ENCODE measurements at regions not wholly inside any gene's neighbourhood (a gene's known extent, or its start where the extent isn't known, plus 50 kb on each side); places are given as distances from the start of the nearest gene placed in this dataset.

DNA sequence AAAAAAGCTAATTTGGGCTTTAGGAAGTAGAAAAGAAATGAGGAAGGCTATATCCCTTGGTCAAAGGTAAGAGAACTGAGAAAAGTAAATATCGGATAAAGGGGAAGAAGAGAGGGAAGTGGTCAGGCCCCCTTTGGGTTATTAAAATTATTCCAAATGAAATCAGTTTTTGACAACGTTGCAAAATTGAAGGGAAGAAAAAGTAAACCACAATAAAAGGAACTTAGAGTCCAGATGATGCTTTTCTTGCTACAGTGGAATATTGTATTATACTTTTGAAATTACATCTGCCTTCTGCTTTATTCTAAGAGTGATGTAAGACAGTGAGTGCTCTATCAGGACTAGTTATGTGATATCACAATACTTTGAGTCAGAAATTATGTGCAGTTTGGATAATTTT is 59.4 kb upstream of the RBPJ start:
- TF ChIP-seq TCF4 (CRISPR knock-in tag; IDR thresholded peaks at IDR 0.05; ENCODE audit: borderline replicate concordance) (no peak), ZFP3 (CRISPR knock-in tag; IDR thresholded peaks at IDR 0.05) (no peak), CSDC2 (CRISPR knock-in tag; IDR thresholded peaks at IDR 0.05) (no peak), ARNTL (CRISPR knock-in tag; IDR thresholded peaks at IDR 0.05; ENCODE audit: borderline replicate concordance, low read depth) (no peak), ZC3H10 (CRISPR knock-in tag; IDR thresholded peaks at IDR 0.05) (no peak), SNAI2 (CRISPR knock-in tag; IDR thresholded peaks at IDR 0.05) (no peak), ESRRG (CRISPR knock-in tag; IDR thresholded peaks at IDR 0.05) (no peak), PPARA (CRISPR knock-in tag; IDR thresholded peaks at IDR 0.05; ENCODE audit: borderline replicate concordance) (no peak), OSR1 (CRISPR knock-in tag; IDR thresholded peaks at IDR 0.05) (no peak), RARB (CRISPR knock-in tag; IDR thresholded peaks at IDR 0.05) (no peak)
- TF ChIP-seq, protein P1, sequence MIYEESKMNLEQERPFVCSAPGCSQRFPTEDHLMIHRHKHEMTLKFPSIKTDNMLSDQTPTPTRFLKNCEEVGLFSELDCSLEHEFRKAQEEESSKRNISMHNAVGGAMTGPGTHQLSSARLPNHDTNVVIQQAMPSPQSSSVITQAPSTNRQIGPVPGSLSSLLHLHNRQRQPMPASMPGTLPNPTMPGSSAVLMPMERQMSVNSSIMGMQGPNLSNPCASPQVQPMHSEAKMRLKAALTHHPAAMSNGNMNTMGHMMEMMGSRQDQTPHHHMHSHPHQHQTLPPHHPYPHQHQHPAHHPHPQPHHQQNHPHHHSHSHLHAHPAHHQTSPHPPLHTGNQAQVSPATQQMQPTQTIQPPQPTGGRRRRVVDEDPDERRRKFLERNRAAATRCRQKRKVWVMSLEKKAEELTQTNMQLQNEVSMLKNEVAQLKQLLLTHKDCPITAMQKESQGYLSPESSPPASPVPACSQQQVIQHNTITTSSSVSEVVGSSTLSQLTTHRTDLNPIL (CRISPR knock-in tag; IDR thresholded peaks at IDR 0.05; ENCODE audit: low read depth), result no peak
- TF ChIP-seq, protein P2, sequence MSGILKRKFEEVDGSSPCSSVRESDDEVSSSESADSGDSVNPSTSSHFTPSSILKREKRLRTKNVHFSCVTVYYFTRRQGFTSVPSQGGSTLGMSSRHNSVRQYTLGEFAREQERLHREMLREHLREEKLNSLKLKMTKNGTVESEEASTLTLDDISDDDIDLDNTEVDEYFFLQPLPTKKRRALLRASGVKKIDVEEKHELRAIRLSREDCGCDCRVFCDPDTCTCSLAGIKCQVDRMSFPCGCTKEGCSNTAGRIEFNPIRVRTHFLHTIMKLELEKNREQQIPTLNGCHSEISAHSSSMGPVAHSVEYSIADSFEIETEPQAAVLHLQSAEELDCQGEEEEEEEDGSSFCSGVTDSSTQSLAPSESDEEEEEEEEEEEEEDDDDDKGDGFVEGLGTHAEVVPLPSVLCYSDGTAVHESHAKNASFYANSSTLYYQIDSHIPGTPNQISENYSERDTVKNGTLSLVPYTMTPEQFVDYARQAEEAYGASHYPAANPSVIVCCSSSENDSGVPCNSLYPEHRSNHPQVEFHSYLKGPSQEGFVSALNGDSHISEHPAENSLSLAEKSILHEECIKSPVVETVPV (CRISPR knock-in tag; IDR thresholded peaks at IDR 0.05), result no peak
